Esophagus muscularis mucosa (tissue), 4 donors: ENCODE measurements at regions not wholly inside any gene's neighbourhood (a gene's known extent, or its start where the extent isn't known, plus 50 kb on each side); places are given as distances from the start of the nearest gene placed in this dataset.

Experiments
- EP300 ChIP-seq: sonication (generic); formaldehyde crosslinking; IDR thresholded peaks from one replicate; pipeline ENCODE4 v1.6.1; 2017; ENCODE audit warnings: antibody characterized with exemption
- POLR2A ChIP-seq: fragments of 450-650 bp; IDR thresholded peaks from one replicate; pipeline ENCODE4 v1.6.1; 2017; ENCODE audit warnings: antibody characterized with exemption, moderate library complexity, mild to moderate bottlenecking, low read depth
- TF ChIP-seq, protein P1 (sequence below), 3 experiments: fragments of 200-600 bp in 2 of 3; fragments of 450-650 bp in 1 of 3; sonication (generic) in 2 of 3; IDR thresholded peaks; one replicate each; pipeline ENCODE4 v1.5.1; 2017 to 2019; ENCODE audit warnings: antibody characterized with exemption in 3 of 3, mild to moderate bottlenecking in 2 of 3, moderate library complexity in 1 of 3

DNA sequence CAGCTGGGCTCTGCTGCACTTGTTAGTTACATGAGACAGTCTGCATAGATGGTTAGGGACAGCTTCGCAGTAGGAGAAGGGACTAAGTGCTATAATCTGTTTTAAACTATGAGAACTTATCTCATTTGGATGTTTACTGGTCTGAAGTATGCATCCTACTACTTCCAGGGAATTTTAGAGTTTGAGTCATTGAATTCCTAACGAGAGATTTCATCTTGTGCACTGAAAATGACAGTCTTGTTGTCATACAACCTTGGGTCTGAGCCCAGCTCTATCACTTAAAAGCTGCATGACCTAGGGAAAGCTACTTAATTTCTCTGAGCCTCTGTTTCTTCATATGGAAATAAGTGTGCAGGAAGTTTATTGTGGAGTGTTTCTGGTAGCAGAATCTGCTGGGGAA is 78.4 kb downstream of the TRIM43 start:
- no peak for TF ChIP-seq POLR2A
- TF ChIP-seq, protein P1, sequence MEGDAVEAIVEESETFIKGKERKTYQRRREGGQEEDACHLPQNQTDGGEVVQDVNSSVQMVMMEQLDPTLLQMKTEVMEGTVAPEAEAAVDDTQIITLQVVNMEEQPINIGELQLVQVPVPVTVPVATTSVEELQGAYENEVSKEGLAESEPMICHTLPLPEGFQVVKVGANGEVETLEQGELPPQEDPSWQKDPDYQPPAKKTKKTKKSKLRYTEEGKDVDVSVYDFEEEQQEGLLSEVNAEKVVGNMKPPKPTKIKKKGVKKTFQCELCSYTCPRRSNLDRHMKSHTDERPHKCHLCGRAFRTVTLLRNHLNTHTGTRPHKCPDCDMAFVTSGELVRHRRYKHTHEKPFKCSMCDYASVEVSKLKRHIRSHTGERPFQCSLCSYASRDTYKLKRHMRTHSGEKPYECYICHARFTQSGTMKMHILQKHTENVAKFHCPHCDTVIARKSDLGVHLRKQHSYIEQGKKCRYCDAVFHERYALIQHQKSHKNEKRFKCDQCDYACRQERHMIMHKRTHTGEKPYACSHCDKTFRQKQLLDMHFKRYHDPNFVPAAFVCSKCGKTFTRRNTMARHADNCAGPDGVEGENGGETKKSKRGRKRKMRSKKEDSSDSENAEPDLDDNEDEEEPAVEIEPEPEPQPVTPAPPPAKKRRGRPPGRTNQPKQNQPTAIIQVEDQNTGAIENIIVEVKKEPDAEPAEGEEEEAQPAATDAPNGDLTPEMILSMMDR (IDR thresholded peaks at IDR 0.05), result no peak
- TF ChIP-seq EP300, result no peak
